SK-N-DZ (cell line): ENCODE measurements at regions not wholly inside any gene's neighbourhood (a gene's known extent, or its start where the extent isn't known, plus 50 kb on each side); places are given as distances from the start of the nearest gene placed in this dataset.
"Not testable (repeated sequence)": the region's sequence is repeated elsewhere in the genome, so short reads cannot be mapped to it uniquely, and the experiment has no call there.

Experiments used
- DNase-seq: peaks from one replicate; pipeline ENCODE4 v3.0.0-alpha.2; 2015; ENCODE audit warnings: low spot score

DNA sequence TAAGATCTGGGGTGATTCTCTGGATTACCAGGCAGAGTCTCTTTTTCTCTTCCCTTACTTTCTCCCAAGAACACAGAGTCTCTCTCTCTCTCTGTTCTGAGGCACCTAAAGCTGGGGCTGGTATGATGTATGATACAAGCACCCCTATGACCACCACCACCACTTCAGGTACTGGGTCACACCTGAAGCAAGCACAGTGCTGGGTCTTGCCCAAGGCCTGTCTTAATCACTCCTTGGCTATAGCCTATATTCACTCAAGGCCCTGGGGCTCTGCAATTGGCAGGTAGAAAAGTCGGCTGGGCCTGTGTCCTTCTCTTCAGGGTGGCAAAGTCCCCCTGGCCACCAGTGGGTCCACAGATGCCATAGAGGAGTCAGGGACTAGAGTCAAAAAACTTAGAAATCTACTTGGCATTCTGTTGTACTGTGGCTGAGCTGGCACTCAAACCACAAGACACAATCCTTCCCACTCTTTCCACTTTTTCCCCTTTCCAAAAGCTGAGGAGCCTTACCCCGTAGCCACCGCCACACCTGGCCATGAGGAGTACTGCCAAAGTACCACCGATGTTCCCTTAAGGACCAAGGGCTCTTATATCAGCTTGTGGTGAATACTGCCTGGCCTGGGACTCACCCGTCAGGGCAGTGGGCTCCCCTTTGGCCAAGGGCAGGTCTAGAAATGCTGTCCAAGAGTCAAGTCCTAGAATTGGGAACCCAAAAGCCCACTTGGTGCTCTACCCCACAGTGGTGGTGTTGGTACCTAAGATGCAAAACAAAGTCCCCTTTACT is 159.2 kb downstream of the POTEM start:
- DNase-seq: not testable (repeated sequence)

DNA sequence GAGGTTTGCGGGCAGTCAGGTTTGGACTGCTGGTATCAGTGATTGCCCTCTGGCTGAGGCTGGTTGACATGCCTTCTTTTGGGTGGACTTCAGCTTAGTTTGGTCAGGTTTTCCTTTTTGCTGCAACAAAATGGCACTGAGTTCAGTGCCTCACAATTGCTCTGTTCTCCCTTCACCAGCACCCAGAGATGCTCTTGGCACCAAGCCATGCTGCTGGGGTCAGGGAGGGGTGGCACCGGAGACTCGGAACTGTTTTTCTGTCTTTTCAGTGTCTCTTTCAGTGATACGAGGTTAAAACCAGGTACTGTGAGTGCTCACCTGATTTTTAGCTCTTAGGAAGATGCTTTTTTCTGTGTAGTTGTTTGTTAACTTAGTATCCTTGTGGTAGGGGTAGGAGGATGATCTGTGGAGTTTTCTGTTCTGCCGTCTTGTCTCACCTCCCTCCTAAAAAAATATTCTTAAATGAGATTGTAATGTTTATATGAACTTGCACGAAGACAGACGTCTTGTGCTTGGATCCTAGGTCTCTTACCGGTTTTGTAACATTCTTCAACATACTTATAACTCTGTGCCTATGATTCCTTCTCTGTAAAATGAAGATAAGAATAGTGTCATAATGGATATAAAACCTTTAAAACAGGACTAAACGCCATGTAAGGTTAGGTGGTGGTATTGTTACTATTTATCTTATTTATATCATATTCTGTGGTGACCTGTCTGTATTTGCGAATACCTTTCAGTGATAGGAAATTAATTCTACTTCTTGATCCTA is 160.6 kb downstream of the POTEM start:
- DNase-seq: not testable (repeated sequence)

DNA sequence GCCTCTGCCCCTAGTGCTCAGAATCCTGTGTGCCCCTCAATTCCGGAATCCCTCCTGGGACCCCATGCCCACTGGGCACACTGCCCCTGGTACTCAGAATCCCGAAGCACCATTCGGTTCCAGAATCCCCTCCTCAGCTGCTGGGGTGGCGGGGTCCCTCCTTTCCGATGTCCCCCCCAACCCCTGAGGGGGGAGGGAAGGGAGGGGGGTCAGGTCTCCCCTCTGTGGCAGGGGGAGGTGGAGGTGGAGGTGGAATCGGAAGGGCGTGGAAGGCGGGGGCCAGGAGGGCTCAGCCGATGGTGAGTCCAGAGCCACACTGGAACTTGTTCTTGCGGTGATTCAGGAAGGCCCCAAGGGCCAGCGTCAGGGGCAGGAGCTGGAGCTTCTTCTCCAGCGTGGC is 164.3 kb downstream of the POTEM start:
- not testable (repeated sequence) for DNase-seq

DNA sequence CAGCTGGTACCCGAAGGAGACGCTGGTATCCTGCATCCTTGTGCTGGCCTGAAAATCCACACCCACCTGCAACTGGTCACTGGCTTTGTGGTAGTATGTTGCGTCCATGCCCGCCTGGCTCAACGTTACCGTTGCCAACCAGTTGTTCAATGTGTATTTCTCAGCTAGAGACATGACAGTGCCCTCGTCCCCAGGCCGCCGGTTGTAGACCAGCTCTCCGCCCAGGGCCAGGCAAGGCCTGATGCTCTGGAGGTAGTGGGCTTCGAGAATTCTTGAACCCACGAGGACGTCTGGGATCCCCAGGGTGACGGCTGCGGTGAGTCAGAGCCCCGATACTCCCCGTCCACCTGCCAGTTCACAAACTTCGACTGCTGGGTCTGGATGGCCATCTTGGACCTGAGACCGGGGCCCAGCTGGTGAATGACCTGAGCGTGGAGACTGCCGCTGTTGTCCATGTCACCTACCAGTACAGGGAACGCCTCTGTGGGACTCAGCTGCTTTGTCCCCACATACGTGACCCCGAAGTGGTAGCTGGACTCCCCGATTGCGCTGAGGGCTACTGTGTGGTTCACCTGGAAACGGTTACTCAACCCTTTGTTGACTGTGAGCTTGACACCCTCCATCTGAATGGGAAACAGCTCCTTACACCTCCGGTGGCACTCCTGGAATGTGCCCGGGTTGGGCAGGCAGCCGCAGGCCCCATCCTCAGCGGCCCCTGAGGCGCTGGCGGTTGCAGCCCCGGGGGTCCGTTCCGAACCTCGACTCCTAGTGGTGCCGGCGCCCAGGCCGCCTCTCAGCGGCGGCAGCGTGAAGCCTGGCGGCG is 165.0 kb downstream of the POTEM start:
- DNase-seq: not testable (repeated sequence)

DNA sequence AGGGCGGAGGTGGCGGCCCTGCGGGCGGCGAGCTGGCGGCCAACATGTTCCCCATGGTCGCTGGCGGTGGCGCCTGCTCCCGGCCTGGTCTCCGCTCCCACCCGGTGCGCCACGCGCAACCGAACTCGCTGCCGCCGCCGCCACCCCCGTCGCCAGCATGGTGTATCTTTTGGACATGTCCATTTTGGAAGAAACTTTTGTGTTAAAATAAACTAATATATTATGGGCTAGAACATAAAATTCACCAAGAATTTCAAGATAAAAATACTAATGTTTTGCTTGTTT is 165.5 kb downstream of the POTEM start:
- DNase-seq: not testable (repeated sequence)

DNA sequence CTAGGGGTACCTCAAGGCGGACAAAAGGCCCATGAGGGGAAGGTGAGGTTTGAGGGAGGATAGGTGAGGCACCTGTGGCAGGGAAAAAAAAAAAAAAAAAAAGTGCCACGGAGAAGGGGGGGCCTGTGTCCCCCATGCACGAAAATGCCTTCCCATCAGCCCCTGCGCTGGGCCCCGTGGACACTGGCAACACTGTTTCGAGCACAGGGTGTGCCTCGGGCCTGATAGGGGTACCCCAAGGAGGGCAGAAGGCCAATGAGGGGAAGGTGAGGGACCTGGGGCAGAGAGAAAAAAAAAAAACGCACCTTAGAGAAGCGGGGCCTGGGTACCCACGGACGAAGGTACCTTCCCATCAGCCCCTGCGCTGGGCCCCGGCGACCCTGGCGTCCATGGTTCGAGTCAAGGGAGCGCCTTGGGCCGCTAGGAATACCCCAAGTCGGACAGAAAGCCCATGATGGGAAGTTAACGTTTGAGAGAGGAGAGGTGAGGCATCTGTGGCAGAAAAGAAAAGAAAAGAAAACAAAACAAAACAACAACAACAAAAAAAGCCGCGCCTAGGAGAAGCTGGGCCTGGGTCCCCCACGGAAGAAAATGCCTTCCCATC is 190.0 kb downstream of the POTEM start:
- DNase-seq: peak; percentile 0

DNA sequence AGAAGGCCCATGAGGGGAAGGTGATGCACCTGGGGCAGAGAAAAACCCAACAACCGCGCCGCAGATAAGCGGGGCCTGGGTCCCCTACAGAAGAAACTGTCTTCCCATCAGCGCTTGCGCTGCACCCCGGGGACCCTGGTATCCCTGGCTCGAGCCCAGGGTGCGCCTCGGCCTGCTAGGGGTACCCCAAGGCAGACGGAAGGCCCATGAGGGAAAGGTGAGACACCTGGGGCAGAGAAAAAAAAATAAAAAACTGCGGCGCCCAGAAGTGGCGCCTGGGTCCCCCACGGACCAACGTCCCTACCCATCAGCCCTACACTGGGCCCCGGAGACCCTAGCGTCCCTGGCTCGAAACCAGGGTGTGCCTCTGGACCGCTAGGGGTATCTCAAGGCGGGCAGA is 190.8 kb downstream of the POTEM start:
- DNase-seq: not testable (repeated sequence)

DNA sequence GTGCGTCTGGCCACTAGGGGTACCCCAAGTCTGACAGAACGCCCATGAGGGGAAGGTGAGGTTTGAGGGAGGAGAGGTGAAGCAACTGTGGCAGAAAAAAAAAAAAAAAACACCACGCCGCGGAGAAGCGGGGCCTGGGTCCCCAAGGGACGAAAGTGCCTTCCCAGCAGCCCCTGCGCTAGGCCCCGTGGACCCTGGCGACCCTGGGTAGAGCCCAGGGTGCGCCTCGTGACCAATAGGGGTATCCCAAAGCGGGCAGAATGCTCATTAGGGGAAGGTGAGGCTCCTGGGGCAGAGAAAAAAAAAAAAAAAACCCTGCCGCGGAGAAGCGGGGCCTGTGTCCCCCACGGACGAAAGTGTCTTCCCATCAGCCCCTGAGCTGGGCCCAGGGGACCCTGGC is 191.4 kb downstream of the POTEM start:
- peak; percentile 0 for DNase-seq

DNA sequence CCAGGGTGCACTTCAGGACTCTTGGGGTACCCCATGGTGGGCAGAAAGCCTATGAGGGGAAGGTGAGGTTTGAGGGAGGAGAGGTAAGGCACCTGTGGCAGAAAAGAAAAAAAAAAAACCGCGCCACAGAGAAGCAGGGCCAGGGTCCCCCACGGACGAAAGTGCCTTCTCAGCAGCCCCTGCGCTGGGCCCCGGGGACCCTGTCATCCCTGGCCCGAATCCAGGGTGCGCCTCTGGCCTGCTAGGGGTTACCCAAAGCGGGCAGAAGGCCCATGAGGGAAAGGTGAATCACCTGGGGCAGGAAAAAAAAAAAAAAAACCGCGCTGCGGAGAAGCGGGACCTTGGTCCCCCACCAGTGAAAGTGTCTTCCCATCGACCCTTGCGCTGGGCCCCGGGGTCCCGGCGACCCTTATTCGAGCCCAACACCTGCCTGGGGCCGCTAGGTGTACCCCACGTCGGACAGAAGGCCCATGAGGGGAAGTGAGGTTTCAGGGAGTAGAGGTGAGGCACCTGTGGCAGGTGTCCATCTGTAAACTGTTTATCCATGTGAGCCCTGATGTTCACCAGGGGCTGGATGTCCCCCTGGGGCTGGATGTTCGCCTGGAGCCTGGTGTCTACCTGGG is 191.9 kb downstream of the POTEM start:
- not testable (repeated sequence) for DNase-seq

DNA sequence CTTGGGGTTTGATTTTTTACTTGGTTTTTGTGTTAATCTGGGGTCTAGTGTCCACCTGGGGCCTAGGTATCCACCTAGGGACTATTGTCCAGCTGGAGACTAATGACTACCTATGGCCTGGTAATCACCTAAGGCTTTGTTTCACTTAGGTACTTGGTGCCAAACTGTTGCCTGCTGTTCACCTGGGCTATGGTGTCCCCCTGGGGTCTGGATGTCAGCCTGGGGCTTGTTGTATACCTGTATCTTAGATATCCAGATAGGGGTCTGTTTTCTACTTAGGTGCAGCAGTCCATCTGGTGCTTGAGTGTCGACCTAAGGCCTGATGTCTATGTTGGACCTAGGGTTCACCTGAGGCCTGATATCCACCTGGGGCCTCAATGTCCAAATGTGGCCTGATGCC is 193.1 kb downstream of the POTEM start:
- not testable (repeated sequence) for DNase-seq

DNA sequence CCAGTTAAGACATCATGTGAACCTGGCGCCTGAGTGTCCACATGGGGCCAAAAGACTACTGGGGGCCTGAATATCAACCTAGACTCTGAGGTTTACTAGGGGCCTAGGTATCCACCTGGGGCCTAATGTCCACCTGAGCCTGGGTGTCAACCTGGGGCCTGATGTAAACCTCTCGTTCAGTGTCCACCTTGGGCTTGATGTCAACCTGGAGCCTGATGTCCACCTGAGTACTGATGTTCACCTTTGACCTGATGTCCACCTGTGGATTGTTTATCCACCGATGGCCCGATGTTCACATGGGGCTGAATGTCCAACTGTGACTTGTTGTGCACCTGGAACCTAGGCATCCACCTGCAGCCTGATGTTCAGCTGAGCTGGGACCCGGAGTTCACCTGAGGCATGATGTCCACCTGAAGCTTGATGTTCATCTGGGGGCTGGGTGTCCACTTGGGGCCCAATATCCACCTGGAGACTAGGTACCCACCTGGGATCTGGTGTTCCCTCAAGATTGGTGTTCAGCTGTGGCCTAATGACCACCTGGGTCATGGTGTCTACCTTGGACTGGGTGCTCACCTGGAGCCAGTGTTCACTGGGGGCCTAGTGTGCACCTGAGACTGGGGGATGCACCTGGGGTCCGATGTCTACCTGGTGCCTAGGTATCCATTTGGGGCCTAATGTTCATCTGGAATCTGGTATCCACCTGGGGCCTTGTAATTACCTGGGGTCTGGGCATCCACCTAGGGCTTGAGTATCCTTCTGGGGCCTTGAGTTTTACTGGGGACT is 194.2 kb downstream of the POTEM start:
- DNase-seq: not testable (repeated sequence)

DNA sequence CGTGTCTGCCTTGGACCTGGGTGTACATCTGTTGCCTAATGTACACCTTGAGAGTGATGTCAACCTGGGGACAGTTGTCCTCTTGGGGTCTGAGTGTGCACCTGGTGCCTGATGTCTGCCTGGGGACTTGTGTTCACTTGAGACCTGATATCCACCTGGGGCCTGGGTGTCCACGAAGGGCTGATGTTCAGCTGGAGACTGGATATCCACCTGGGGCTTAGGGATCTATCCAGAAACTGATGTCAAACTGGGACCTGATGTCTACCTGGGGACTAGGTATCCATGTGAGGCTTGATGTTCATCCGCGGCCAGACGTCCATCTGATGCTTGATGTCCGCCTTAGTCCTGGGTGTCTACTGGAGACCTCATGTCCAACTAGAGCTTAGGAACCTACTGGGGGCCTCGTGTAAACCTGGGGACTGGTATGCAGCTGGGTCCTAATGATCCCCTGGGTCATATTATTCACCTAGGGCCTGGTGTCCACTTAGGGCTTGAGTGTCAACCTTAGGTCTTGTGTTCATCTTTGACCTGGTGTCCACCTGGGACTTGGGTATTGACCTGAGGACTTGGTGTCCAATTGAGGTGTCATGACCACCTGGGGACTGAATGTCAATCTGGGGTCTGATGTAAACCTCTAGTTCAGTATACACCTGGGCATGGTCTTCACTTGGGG is 194.9 kb downstream of the POTEM start:
- DNase-seq: not testable (repeated sequence)

DNA sequence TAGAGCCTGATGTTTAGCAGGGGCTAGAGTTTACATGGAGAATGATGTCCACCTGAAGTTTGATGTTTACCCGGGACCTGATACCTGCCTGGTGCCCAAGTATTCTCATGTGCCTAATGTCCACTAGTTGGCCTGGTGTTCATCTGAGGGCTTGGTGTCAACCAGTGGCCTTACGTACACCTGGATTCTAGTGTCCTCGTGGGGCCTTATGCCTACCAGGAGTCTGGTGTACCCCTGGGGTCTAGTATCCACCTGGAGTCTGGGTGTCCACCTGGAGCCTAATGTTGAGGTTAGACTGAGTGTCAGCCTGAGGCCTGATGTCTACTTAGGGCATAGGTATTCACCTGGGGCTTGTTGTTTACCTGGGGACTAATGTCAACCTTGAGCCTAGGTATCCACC is 195.7 kb downstream of the POTEM start:
- not testable (repeated sequence) for DNase-seq

DNA sequence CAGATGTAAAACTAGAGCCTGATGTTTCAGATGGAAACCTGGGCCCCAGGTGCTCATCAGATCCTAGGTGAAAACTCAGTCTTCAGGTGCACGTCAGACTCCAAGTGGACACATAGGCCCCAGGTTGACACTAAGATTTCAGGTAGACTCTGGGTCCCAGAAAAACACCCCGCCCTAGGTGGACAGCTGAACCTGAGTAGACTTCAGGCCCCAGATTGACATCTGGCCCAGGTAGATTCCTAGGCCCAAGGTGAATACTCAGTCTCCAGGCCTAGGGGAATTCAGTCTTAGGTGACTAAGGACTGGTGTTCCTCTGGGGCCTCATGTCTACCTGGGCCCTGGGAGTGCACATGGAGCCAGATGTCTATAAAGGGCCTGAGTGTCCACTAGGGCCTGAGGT is 196.7 kb downstream of the POTEM start:
- not testable (repeated sequence) for DNase-seq

DNA sequence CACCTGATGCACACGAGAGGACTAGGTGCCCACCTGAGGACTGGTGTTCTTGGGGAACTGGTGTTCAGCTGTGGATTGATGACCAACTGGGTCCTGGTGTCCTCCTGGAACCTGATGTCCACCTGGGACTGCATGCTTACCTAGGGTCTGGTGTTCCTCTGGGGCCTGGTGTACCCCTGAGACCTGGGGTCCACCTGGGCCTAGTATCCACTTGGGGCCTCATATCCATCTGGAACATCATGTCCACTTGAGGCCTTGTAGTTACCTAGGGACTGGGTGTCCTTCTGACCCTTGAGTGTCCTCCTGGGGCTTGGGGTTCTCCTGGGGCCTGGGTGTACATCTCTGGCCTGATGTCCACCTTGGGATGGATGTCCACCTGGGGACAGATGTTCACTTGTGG is 197.2 kb downstream of the POTEM start:
- not testable (repeated sequence) for DNase-seq

DNA sequence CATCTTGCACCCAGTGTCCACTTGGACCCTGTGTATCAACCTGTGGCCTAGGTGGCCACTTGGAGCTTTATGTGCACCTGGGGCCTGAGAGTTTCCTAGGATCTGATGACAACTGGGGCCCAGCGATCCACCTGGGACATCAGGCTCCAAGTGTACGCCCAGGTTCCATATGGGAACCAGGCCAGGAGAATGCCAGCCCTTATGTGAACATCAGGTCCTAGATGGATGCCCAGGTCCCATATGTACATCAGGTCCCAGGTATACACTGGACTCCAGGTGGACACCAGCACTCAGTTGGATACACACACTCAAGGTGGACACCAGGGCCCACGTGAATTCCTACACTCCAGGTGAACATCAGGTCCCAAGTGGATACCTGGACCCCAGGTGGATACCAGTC is 198.8 kb downstream of the POTEM start:
- not testable (repeated sequence) for DNase-seq

DNA sequence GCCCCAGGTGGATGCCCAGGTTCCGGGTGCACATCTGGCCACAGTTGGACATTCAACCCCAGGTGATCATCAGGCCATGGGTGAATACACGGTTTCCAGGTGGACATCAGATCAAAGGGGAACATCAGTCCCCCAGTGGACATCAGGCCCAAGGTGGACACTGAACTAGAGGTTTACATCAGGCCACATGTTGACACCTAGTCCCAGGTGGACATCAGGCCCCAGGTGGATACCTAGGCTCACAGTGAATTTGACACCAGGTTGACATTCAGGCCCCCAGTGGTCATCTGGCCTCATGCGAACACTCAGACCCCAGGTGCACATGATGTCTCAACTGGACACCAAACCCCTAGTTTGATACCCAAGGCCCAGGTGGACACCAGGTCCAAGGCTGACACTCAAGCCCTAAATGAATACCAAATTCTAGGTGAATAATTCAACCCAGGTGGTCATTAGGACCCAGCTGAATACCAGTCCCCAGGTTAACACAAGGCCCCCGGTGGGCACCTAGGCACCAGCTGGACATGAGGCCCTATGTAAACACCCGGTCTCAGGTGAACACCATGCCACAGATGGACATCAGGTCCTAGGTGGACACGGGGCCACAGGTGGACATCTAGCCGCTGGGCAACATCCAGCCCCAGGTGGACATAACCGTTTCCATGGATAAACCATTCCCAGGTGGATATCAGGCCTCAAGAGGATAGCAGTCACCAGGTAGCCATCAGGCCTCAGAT is 200.4 kb downstream of the POTEM start:
- not testable (repeated sequence) for DNase-seq

DNA sequence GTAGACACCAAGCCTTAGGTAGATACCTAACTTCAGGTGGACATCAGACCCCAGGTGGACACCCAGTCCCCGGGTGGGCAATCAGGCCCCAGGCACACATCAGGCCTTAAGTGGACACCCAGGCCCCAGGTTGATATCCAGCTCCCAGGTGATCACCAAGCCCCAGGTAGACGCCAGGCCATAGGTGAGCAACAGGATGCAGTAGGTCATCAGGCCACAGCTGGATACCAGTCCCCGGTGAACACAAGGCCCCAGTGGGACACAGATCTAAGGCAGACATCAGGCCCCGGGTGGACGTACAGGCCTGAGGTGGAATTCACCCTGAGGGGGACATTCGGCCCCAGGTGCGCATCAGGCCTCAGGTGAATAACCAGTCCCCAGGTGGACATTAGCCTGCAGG is 201.0 kb downstream of the POTEM start:
- DNase-seq: not testable (repeated sequence)
